ENCODE measurements at regions not wholly inside any gene's neighbourhood (a gene's known extent, or its start where the extent isn't known, plus 50 kb on each side); places are given as distances from the start of the nearest gene placed in this dataset.
A peak's percentile ranks its signal among the peaks of the same experiment; 100 is the strongest.
"Not testable (repeated sequence)": the region's sequence is repeated elsewhere in the genome, so short reads cannot be mapped to it uniquely, and the experiment has no call there.

- H3K27me3 ChIP-seq (ENCODE audit: control insufficient read depth in 1 of 2, insufficient read depth in 2 of 2, low read length in 2 of 2); H3K4me2 ChIP-seq (ENCODE audit: low read depth, low read length); H3K4me3 ChIP-seq (replicated peaks in 1 of 3; ENCODE audit: insufficient read depth in 1 of 3, low read depth in 2 of 3, low read length in 3 of 3); DNase-seq (ENCODE audit: low spot score); CTCF ChIA-PET (ENCODE audit: low intra/inter-chr PET ratio, low total read pairs); in situ Hi-C loops (cut with HindIII; ENCODE audit: extremely low pct_ligation_motif_present, low pct_unique_long_range_greater_than_20kb); H3K4me1 ChIP-seq (ENCODE audit: insufficient read depth, low read length); H3K9ac ChIP-seq (ENCODE audit: insufficient read depth, low read depth, low read length); BruUV-seq (replicated peaks); H3K27ac ChIP-seq (ENCODE audit: extremely low read length, insufficient read depth, low read length); H3K36me3 ChIP-seq (replicated peaks in 1 of 2; ENCODE audit: control insufficient read depth in 1 of 2, insufficient read depth in 2 of 2, low read length in 2 of 2); H3K9me3 ChIP-seq (ENCODE audit: low read length); H2AFZ ChIP-seq (ENCODE audit: low read length); FAIRE-seq; H3K79me2 ChIP-seq (ENCODE audit: insufficient read depth, low read length); POLR2A ChIA-PET; H4K20me1 ChIP-seq (ENCODE audit: insufficient read depth, low read length): not testable (repeated sequence)
- TF ChIP-seq STAG1 (CRISPR knock-in tag; IDR thresholded peaks at IDR 0.05) (peak; percentile 42), CTCF (CRISPR knock-in tag; IDR thresholded peaks at IDR 0.05) (0 out of 2 replicates have a peak, but pooled peaks have one; percentile 19)
- intact Hi-C loops (cut with micrococcal nuclease; ENCODE audit: unreplicated experiment) = loop anchor here (5.0 kb wide), 1 partner anchor 61 kb away; no protein-coding TSS in a partner anchor
- WGBS (ENCODE audit: low lambda C conversion rate) = 62% methylated on average over 7 of the region's 7 CpGs
- ATAC-seq = peak; percentile 47; the same call in 1 of the 3 replicates
These were observed 181.4 kb upstream of the NDUFV2 start for GRCh38 chr18:8920856-8921787.

- in situ Hi-C loops (cut with HindIII; ENCODE audit: extremely low pct_ligation_motif_present, low pct_unique_long_range_greater_than_20kb) = no loop called here
- Histone ChIP-seq H4K20me1 (ENCODE audit: insufficient read depth, low read length) (no peaks in the 10 kb centered on the region), H3K9ac (ENCODE audit: insufficient read depth, low read depth, low read length) (no peak overlapping the region), H3K27ac (ENCODE audit: extremely low read length, insufficient read depth, low read length) (no peak overlapping the region), H3K79me2 (ENCODE audit: insufficient read depth, low read length) (no peaks in the 10 kb centered on the region), H3K4me3 (replicated peaks in 1 of 3; ENCODE audit: insufficient read depth in 1 of 3, low read depth in 2 of 3, low read length in 3 of 3) (no peak overlapping the region), H3K4me1 (ENCODE audit: insufficient read depth, low read length) (no peaks in the 10 kb centered on the region), H3K36me3 (replicated peaks in 1 of 2; ENCODE audit: control insufficient read depth in 1 of 2, insufficient read depth in 2 of 2, low read length in 2 of 2) (no peaks in the 10 kb centered on the region), H2AFZ (ENCODE audit: low read length) (no peak overlapping the region), H3K4me2 (ENCODE audit: low read depth, low read length) (no peak overlapping the region), H3K27me3 (ENCODE audit: control insufficient read depth in 1 of 2, insufficient read depth in 2 of 2, low read length in 2 of 2) (no peaks in the 10 kb centered on the region), H3K9me3 (ENCODE audit: low read length) (peaks cover 27% of the 10 kb centered on the region)
- FAIRE-seq = no peak
- CTCF ChIA-PET (ENCODE audit: low intra/inter-chr PET ratio, low total read pairs) = no interaction called here
- no peak for ATAC-seq
- intact Hi-C loops (cut with micrococcal nuclease; ENCODE audit: unreplicated experiment) = no loop called here
- POLR2A ChIA-PET = no interaction called here
- no TSS peak for BruUV-seq (replicated peaks)
- DNase-seq (ENCODE audit: low spot score) = no peak
- WGBS (ENCODE audit: low lambda C conversion rate) = 2% methylated on average over 2 of the region's 2 CpGs
- TF ChIP-seq KLF15 (CRISPR knock-in tag; IDR thresholded peaks at IDR 0.05; ENCODE audit: borderline replicate concordance) (no peak), ZBTB38 (CRISPR knock-in tag; IDR thresholded peaks at IDR 0.05) (no peak), SKI (IDR thresholded peaks at IDR 0.05; ENCODE audit: partially characterized antibody) (no peak), GABPB1 (CRISPR knock-in tag; IDR thresholded peaks at IDR 0.05) (no peak), PRDM10 (CRISPR knock-in tag; IDR thresholded peaks at IDR 0.05; ENCODE audit: low read depth) (no peak), REL (CRISPR knock-in tag; conservative IDR thresholded peaks at IDR 0.05) (no peak), IKZF1 (IDR thresholded peaks at IDR 0.05) (no peak), NFIB (CRISPR knock-in tag; IDR thresholded peaks at IDR 0.05; ENCODE audit: borderline replicate concordance) (no peak), NKX3-1 (CRISPR knock-in tag; IDR thresholded peaks at IDR 0.05) (no peak)
These were observed 176.0 kb upstream of the NDUFV2 start for GRCh38 chr18:8926464-8926863.
